Activated CD4-positive, alpha-beta T cell treated with anti-CD3 and anti-CD28 coated beads for 36 hours (primary cell): ENCODE measurements at regions not wholly inside any gene's neighbourhood (a gene's known extent, or its start where the extent isn't known, plus 50 kb on each side); places are given as distances from the start of the nearest gene placed in this dataset.

Experiments
- ATAC-seq: fragments of 200-7000 bp; cut with Tn5 transposase; one replicate; pipeline ENCODE4 v1.10.0; 2021; ENCODE audit warnings: mild to moderate bottlenecking, moderate library complexity
- CTCF ChIA-PET: fragments of 350-600 bp; sonication (Branson Sonifier 250); formaldehyde crosslinking; loops from one replicate; lab custom pipeline; 2021; ENCODE audit warnings: antibody characterized with exemption; lab: Charles Lee
- POLR2A ChIA-PET: fragments of 350-600 bp; sonication (Branson Sonifier 250); formaldehyde crosslinking; loops from one replicate; lab custom pipeline; 2021; ENCODE audit warnings: antibody characterized with exemption, inconsistent platforms; lab: Charles Lee
- DNase-seq: peaks from one replicate; pipeline ENCODE4 v3.0.0-alpha.2; 2020
- H3K27ac Mint-ChIP-seq: one replicate; pipeline ENCODE4 v1.8.0; 2021; ENCODE audit warnings: mixed read lengths
- H3K27me3 Mint-ChIP-seq: one replicate; pipeline ENCODE4 v1.8.0; 2021; ENCODE audit warnings: mixed read lengths
- H3K36me3 Mint-ChIP-seq: one replicate; pipeline ENCODE4 v1.8.0; 2021; ENCODE audit warnings: low read depth, mixed read lengths
- H3K4me1 Mint-ChIP-seq: one replicate; pipeline ENCODE4 v1.8.0; 2021; ENCODE audit warnings: mixed read lengths
- H3K4me3 Mint-ChIP-seq: one replicate; pipeline ENCODE4 v1.8.0; 2021; ENCODE audit warnings: mild to moderate bottlenecking, moderate library complexity, mixed read lengths
- H3K9me3 Mint-ChIP-seq: one replicate; pipeline ENCODE4 v1.8.0; 2021; ENCODE audit warnings: low read depth, mixed read lengths
- intact Hi-C, 2 experiments: fragments of 100-400 bp; cut with DNase I in 1 of 2; cut with micrococcal nuclease in 1 of 2; formaldehyde crosslinking; loops; one replicate each; pipeline versions ENCODE4 v1.14.2 to v1.15.1; 2022 to 2024; cut with DNase I, micrococcal nuclease

DNA sequence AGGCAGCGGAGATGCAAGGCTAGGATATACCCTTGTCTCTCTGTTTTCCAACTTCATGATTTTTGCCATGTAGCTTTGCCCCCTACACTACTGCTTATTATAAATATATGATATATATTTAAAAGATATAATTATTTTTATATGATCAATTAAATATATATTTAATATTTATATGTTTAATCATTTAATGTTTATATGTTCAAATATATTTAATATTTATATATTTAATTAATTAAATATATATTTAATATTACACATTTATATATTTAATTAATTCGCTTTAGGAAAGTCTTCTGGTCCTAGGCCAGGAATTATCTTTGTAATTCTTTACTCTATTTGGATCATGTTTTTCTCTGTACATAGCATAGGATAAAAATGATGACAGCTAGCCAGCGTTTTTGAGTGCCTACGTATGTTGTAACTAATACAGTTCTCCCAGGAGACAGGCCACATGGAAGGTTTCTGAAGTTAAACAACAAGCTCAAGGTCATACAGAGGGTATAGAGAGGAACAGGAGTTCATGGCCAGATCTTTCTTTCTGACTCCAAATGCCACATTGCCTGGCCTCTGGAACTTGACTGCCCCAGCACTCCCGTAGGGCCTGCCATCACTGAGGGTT, 192.5 kb downstream of the KCNA5 start:
- Mint-ChIP-seq H3K36me3 (no peaks in the 10 kb centered on the region), H3K4me1 (no peaks in the 10 kb centered on the region), H3K4me3 (no peak overlapping the region), H3K27me3 (peaks cover 10% of the 10 kb centered on the region), H3K27ac (no peak overlapping the region), H3K9me3 (no peaks in the 10 kb centered on the region)
- intact Hi-C loops, result no loop called here
- DNase-seq, result no peak
- no peak for ATAC-seq
- CTCF ChIA-PET, result no interaction called here
- POLR2A ChIA-PET, result no interaction called here

DNA sequence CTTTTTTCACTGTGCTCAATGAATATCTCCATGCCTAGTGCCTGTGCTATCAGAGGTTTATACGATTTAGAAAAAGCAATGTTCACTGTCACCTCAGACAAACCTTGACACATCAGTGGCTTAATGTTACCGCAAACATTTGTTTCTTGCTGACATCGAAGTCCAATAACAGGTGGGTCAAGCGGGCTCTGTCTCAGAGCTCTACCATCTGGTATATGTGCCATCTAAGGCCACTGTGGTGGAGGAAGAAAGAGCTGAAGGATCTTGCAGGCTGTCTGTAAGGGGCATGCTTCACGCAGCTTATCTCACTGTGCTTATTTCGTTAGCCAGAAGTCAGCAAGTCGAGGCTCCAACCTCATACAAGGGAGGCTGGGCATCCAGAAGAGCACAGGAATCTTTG, 189.5 kb upstream of the NTF3 start:
- Mint-ChIP-seq H3K4me1 (no peaks in the 10 kb centered on the region), H3K4me3 (no peak overlapping the region), H3K27ac (no peak overlapping the region), H3K27me3 (peaks cover 10% of the 10 kb centered on the region), H3K36me3 (no peaks in the 10 kb centered on the region), H3K9me3 (no peaks in the 10 kb centered on the region)
- intact Hi-C loops, result no loop called here
- no peak for ATAC-seq
- CTCF ChIA-PET, result no interaction called here
- DNase-seq, result no peak
- POLR2A ChIA-PET, result no interaction called here

- ATAC-seq (no peak), DNase-seq (no peak)
- Mint-ChIP-seq H3K27ac (no peak overlapping the region), H3K9me3 (no peaks in the 10 kb centered on the region), H3K36me3 (no peaks in the 10 kb centered on the region), H3K27me3 (peaks cover 10% of the 10 kb centered on the region), H3K4me1 (no peaks in the 10 kb centered on the region), H3K4me3 (no peak overlapping the region)
- CTCF ChIA-PET, result no interaction called here
- intact Hi-C loops, result no loop called here
- POLR2A ChIA-PET, result no interaction called here
Observed at GRCh38 chr12:5243014-5243413, 188.9 kb upstream of the NTF3 start.

- intact Hi-C loops, result no loop called here
- ATAC-seq, result no peak
- no peak for DNase-seq
- CTCF ChIA-PET, result no interaction called here
- H3K9me3 Mint-ChIP-seq, result no peaks in the 10 kb centered on the region
- POLR2A ChIA-PET, result no interaction called here
- no peaks in the 10 kb centered on the region for H3K36me3 Mint-ChIP-seq
- H3K27me3 Mint-ChIP-seq, result peaks cover 4% of the 10 kb centered on the region
- no peaks in the 10 kb centered on the region for H3K4me1 Mint-ChIP-seq
- no peak overlapping the region for H3K4me3 Mint-ChIP-seq
- no peak overlapping the region for H3K27ac Mint-ChIP-seq
Observed at GRCh38 chr12:5244513-5244972, 187.4 kb upstream of the NTF3 start.

- Mint-ChIP-seq H3K9me3 (no peaks in the 10 kb centered on the region), H3K4me3 (no peak overlapping the region), H3K27ac (no peak overlapping the region), H3K4me1 (no peaks in the 10 kb centered on the region), H3K27me3 (peaks cover 1% of the 10 kb centered on the region), H3K36me3 (no peaks in the 10 kb centered on the region)
- ATAC-seq (no peak), DNase-seq (no peak)
- ChIA-PET POLR2A (no interaction called here), CTCF (no interaction called here)
- intact Hi-C loops, result no loop called here
Observed at GRCh38 chr12:5246196-5246595, 185.7 kb upstream of the NTF3 start.

DNA sequence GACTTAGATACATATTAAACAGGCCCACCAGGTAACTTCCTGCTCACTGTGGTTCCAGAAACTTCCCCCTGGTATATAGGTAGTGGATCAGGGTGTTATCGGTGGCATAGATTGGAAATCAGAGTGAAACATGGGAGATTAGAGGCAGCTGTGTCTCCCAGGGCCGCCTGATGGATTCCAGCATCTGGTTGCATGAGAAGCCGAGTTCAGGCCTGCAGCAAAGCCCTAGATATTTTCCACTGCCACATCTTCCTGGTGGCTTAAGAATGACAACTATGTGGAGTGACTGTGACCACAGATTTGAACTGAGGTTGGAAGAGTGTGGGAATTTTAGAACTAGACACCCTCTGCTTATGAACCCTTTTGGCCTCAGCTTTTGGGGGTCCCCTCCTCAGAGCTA, 184.8 kb upstream of the NTF3 start:
- CTCF ChIA-PET, result no interaction called here
- ATAC-seq (no peak), DNase-seq (no peak)
- Mint-ChIP-seq H3K36me3 (no peaks in the 10 kb centered on the region), H3K9me3 (no peaks in the 10 kb centered on the region), H3K4me3 (no peak overlapping the region), H3K4me1 (no peaks in the 10 kb centered on the region), H3K27me3 (no peaks in the 10 kb centered on the region), H3K27ac (no peak overlapping the region)
- POLR2A ChIA-PET, result no interaction called here
- intact Hi-C loops, result no loop called here

DNA sequence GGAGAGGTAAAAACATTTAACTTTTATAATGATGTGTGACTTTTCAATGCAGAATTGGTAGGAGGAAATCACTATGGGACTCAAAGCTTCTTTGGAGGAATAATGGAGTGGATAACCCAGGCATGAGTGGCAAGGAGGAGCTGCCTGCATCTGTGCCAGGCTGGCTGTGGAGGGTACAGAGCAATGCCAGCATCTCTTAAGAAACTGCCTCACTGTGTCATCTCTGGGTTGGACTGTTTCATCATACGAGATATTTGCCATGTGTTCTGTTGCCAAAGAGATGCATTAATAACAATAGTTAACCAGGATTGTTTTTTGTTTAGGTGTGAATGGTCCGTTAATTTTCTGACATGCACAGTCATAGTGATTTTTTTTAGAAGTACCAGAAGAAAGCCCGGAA, 183.7 kb upstream of the NTF3 start:
- no peaks in the 10 kb centered on the region for H3K36me3 Mint-ChIP-seq
- no peak for DNase-seq
- no peak overlapping the region for H3K27ac Mint-ChIP-seq
- no peaks in the 10 kb centered on the region for H3K9me3 Mint-ChIP-seq
- ChIA-PET POLR2A (no interaction called here), CTCF (no interaction called here)
- no peak for ATAC-seq
- no peaks in the 10 kb centered on the region for H3K27me3 Mint-ChIP-seq
- no peaks in the 10 kb centered on the region for H3K4me1 Mint-ChIP-seq
- H3K4me3 Mint-ChIP-seq, result no peak overlapping the region
- intact Hi-C loops, result no loop called here

DNA sequence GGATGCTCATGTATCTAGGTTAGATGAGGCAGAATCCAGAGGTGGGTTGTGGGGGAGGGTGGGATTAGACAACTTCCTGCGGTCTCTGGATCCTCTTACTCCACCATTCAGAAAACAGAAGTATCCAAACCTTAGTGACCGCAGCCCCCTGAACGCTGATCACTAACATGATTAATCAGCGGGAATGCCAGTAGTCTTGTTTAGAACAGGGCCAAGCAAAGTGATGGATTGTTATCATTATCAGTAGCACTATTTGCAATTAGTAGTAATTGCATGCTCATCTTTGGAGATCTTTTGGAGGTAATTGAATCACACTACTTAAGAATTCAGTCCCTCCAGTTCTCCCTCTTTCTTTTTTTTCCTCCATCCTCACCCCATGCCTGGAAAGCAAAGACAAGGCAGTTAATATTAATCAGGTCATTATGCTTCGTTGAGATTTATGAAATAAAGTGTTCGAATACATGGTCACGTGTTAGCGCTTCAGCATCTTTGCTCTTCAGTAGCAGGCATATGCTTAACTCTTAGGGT, 182.8 kb upstream of the NTF3 start:
- H3K4me1 Mint-ChIP-seq, result no peaks in the 10 kb centered on the region
- H3K27ac Mint-ChIP-seq, result no peak overlapping the region
- H3K36me3 Mint-ChIP-seq, result no peaks in the 10 kb centered on the region
- POLR2A ChIA-PET, result no interaction called here
- no peaks in the 10 kb centered on the region for H3K27me3 Mint-ChIP-seq
- no peak overlapping the region for H3K4me3 Mint-ChIP-seq
- DNase-seq (no peak), ATAC-seq (no peak)
- intact Hi-C loops, result no loop called here
- H3K9me3 Mint-ChIP-seq, result no peaks in the 10 kb centered on the region
- CTCF ChIA-PET, result no interaction called here

- CTCF ChIA-PET, result no interaction called here
- no peaks in the 10 kb centered on the region for H3K9me3 Mint-ChIP-seq
Observed at GRCh38 chr12:5251092-5251491, 180.8 kb upstream of the NTF3 start.

DNA sequence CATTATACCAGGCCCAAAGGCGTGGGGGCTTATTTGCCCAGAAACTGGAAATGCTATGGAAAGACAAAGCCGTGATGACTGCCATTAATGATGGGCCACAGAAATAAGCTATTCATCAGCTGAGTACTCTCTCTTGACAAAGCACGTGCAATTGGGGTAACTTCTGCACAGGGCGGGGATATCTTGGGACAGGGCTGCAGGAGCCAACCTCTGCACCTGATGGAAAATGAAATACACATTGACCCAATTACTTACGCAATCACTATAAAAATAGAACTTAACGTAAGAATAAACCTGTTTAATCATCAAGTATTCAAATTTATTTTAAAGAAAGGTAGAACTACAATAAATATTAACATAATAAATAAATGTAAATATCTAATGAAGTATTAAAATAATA, 180.1 kb upstream of the NTF3 start:
- no peaks in the 10 kb centered on the region for H3K4me1 Mint-ChIP-seq
- H3K9me3 Mint-ChIP-seq, result no peaks in the 10 kb centered on the region
- ChIA-PET CTCF (no interaction called here), POLR2A (no interaction called here)
- H3K27ac Mint-ChIP-seq, result no peak overlapping the region
- DNase-seq (no peak), ATAC-seq (no peak)
- H3K27me3 Mint-ChIP-seq, result peaks cover 3% of the 10 kb centered on the region
- no peaks in the 10 kb centered on the region for H3K36me3 Mint-ChIP-seq
- no peak overlapping the region for H3K4me3 Mint-ChIP-seq
- intact Hi-C loops, result no loop called here

More at GRCh38 chr12:5251092-5251491, 180.8 kb upstream of the NTF3 start:
- intact Hi-C loops, result no loop called here
- Mint-ChIP-seq H3K4me3 (no peak overlapping the region), H3K27me3 (peaks cover 3% of the 10 kb centered on the region), H3K27ac (no peak overlapping the region), H3K4me1 (no peaks in the 10 kb centered on the region), H3K36me3 (no peaks in the 10 kb centered on the region)
- no peak for ATAC-seq
- DNase-seq, result no peak
- POLR2A ChIA-PET, result no interaction called here

- Mint-ChIP-seq H3K36me3 (no peaks in the 10 kb centered on the region), H3K27me3 (peaks cover 7% of the 10 kb centered on the region), H3K4me3 (no peak overlapping the region), H3K9me3 (no peaks in the 10 kb centered on the region), H3K4me1 (no peaks in the 10 kb centered on the region), H3K27ac (no peak overlapping the region)
- POLR2A ChIA-PET, result no interaction called here
- DNase-seq (no peak), ATAC-seq (no peak)
- intact Hi-C loops, result no loop called here
- CTCF ChIA-PET, result no interaction called here
Observed at GRCh38 chr12:5254703-5255102, 177.2 kb upstream of the NTF3 start.

GRCh38 chr12:5257763-5258495, 174.0 kb upstream of the NTF3 start:
- Mint-ChIP-seq H3K4me3 (no peak overlapping the region), H3K27ac (no peak overlapping the region), H3K36me3 (no peaks in the 10 kb centered on the region), H3K9me3 (no peaks in the 10 kb centered on the region), H3K4me1 (no peaks in the 10 kb centered on the region), H3K27me3 (peaks cover 7% of the 10 kb centered on the region)
- ATAC-seq (no peak), DNase-seq (no peak)
- ChIA-PET CTCF (no interaction called here), POLR2A (no interaction called here)
- intact Hi-C loops, result no loop called here
